ENCODE measurements at regions not wholly inside any gene's neighbourhood (a gene's known extent, or its start where the extent isn't known, plus 50 kb on each side); places are given as distances from the start of the nearest gene placed in this dataset.
"Not testable (repeated sequence)": the region's sequence is repeated elsewhere in the genome, so short reads cannot be mapped to it uniquely, and the experiment has no call there.

- FAIRE-seq: not testable (repeated sequence)
Measured at GRCh38 chr16:33712308-33712707, 252.9 kb downstream of the TP53TG3F start.

DNA sequence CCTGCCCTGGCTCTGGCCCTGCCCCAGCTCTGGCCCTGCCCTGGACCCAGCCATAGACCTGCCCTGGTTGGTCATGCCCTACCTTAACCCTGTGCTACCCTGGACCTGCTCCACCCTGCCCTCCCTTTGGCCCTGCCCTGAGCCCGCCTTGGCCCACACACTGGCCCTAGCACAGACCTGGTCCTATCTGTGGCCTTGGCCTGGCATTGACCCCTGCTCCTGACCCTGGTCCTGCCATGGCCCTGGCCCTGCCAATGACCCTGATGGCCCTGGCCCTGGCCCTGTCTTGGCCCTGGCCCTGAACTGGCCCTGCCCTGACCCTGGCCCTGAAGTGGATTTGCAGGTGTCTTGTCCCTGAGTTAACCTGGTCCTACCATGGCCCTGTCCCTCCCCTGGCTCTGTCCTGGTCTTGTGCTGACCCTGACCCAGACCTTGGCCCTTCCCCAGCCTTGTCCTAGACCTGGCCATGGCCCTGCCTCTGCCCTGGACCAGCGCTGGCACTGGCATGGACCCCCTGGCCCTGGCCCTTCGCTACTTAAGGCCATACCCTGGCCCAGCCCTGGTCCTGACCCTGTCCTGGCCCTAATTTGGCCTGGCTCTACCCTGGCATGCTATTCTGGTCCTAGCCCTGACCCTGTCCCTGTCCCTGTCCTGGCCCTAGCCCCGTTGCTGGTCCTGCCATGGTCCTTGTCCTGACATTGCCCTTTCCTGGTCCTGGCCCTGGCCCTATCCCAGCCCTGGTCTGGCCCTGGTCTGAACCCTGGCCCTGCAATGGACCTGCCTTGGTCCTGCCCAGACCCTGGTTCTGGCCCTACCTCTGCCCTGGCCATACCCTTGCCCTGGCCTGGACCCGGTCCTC, 253.7 kb downstream of the TP53TG3F start:
- not testable (repeated sequence) for FAIRE-seq

GRCh38 chr16:33713710-33714538, 254.5 kb downstream of the TP53TG3F start:
- FAIRE-seq: not testable (repeated sequence)

- not testable (repeated sequence) for FAIRE-seq
Measured at GRCh38 chr16:33731167-33731566, 271.8 kb downstream of the TP53TG3F start.

DNA sequence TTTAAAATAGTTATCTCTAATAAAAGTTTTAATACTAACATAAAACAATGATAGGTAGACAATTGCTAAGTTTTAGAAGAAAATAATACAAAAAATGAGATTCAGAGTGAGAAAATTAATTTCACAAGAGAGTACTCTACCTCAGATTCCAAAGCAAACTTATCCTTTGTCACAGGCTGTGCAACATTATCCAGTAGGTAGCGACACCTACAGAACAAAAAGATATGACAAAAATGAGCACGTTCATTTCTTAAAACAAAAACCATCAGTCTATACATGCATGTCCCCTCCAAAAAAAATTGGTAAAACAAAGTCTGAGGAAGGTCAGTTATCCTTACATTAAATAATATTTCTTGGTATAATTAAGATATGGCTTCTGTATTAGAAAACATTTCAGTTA, 275.2 kb downstream of the TP53TG3F start:
- not testable (repeated sequence) for FAIRE-seq

DNA sequence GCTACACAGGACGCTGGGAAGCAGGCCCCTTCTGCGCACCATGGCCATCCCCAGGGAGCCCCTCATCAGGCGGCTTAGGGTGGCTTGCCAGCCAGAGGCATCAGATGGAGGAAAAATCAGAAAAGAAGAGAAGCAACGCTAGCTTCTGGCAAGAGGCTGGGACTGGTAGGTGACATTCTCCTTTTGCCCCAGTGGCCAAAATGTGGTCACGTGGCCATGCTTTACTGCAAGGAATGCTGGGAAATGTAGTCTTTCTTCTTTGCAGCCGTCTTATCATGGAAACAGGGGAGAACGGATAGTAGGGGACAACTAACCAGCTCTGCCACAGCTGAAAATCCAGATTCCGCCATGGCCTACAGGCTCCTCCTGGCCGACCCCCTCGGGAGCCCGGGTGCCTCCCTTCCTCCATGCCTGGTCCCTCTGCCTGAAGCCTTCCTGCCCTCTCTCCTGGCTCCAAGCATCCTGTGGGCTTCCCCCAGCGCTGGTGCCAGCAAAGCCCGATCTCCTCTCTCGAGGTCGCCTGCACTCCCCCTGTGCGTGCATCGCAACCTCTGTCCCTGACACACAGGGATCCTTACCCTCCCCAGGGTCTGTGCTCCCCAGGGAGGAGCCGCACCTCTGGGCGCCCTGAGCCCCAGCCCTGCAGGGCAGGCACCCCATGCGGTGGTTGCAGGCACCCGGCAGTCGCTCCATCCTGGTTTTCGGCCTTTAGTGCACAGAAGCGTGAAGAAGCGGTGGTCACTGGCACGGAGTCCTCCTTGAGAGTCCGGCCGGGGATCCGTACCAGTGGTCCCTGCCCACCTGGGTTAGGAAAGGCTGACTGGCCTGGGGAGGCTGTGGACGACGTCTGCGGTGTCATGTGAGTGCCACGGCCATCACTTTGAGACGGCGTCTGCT, 307.7 kb downstream of the TP53TG3F start:
- not testable (repeated sequence) for FAIRE-seq

DNA sequence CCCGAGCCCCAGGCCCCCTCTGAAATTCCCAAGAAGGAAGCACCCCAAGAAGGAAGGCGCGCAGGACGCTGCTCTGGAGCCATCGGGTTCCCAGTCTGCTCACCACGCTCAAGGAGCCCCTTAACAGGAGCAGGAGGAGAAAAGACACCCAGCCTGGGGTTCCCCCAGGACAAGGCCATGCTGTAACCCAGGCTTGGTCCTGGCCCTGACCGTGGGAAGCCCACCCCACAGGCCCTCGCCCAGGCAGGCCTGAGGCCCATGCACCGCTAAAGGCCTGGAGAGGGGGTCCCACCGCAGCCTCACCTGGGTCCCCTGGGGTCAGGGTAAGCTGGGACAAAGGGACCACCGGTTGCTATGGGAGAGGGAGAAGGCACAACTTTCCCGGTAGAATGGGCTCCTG, 309.3 kb downstream of the TP53TG3F start:
- FAIRE-seq: not testable (repeated sequence)

DNA sequence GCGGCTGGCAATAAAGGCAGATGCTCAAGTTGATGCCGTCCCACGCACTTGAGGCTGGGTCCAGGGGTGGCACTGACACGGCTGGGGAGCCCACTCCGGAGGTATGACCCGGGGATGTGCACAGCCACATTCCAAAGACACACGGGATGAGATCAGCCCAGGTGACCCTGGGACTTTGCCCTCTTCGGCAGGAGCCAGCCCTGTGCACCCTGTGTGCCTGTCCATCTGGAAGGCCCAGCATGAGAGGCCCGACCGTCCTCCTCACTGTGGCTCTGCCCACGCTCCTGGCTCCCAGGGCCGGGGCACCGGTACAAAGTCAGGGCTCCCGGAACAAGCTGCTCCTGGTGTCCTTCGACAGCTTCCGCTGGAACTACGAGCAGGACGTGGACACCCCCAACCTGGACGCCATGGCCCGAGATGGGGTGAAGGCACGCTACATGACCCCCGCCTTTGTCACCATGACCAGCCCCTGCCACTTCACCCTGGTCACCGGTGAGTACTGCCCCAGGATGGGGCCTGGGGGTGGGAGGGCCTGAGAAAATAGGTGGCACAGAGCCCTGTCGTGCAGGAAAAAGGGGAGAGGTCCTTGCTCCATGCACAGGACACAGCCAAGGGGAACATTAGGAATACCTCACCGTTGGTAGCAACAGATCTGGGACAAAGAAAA, 309.9 kb downstream of the TP53TG3F start:
- not testable (repeated sequence) for FAIRE-seq

GRCh38 chr16:33770478-33770877, 311.1 kb downstream of the TP53TG3F start:
- FAIRE-seq: not testable (repeated sequence)

DNA sequence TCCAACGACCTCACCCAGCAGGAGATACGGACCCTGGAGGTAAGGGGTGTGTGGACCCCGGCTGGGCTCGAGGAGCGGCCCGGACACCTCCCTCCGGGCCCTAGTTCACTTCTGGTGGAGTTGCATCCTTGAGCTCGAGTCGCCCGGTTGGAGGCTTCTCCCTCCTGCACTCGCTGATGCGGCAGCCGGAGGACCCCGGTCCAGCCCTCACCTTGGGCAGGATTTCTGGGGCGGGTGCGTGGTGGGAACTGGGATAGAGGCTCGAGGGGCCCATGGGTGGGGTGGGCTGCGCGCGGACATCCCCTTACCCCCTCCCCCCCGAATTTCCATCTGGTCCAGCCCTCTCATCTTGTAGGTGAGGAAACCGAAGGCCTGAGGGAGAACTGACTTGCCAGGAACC, 311.8 kb downstream of the TP53TG3F start:
- not testable (repeated sequence) for FAIRE-seq

DNA sequence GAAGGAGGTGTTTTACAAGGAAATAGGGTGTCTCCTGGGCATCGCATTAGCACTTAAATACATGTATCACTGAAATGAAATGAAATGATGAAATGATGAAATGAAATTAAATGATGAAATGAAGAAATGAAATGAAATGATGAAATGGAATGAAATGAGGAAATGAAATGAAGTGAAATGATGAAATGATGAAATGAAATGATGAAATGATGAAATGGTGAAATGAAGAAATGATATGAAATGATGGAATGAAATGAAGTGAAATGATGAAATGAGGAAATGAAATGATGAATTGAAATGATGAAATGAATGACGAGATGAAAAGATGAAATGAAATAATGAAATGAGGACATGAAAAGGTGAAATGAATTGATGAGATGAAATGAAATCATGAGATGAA, 314.6 kb downstream of the TP53TG3F start:
- not testable (repeated sequence) for FAIRE-seq

DNA sequence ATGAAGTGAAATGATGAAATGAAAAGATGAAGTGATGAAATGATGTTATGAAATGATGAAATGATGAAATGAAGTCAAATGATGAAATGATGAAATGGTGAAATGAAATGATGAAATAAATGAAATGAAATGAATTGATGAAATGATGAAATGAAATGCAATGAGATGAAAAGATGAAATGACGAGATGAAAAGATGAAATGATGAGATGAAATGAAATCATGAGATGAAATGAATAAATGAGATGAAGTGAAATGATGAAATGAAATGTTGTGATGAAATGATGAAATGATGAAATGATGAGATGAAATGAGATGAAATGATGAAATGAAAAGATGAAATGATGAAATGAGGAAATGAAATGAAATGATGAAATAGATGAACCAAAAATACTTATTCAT, 315.3 kb downstream of the TP53TG3F start:
- not testable (repeated sequence) for FAIRE-seq

- FAIRE-seq: not testable (repeated sequence)
Measured at GRCh38 chr16:33816328-33816944, 357.0 kb downstream of the TP53TG3F start.

DNA sequence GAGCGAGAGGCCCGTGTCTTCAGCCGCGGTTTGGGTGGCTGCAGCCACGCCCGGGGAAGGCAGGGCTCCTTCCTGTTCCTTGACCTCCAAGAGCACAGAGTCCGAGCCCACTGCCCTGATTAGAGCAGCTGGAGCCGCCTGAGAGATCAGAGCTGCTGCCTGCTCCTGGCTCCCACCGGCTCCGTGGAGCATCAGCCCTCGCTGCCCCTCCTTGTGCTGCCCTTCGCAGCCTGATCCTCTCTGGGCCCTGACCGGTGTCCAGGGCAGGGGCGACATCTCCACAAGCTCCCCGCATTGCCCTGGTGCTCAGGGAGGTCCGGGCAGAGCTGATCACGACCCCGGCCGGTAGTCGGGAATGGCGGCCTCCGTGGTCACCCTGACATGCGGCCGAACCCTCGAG, 365.3 kb downstream of the TP53TG3F start:
- FAIRE-seq: not testable (repeated sequence)

DNA sequence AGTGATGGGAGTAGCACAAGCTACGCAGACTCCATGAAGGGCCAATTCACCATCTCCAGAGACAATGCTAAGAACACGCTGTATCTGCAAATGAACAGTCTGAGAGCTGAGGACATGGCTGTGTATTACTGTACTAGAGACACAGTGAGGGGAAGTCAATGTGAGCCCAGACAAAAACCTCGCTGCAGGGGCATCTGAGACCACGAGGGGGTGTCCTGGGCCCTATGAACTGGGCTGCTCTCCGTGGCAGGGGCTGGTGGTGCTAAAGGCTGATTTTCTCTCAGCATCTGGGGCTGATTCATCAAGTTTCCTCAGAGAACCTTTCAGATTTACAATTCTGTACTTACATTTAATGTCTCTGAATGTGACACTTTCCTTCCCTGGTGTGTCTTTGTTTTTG, 368.1 kb downstream of the TP53TG3F start:
- not testable (repeated sequence) for FAIRE-seq

DNA sequence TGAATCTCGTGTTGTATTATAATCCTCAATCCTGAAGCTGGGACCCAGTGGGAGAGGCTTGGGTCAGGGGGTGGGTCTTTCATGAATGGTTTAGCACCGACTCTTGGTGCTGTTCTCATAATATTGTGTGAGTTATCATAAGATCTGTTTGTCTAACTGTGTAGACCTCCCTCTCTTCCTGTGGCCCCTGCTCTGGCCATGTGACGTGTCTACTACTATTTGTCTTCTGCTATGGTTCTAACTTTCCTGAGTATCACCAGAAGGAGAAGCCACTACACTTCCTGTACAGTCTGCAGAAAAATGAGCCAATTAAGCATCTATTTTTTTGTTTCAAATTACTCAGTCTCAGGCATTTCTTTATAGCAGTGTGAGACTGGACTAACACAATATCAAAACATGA, 379.7 kb downstream of the TP53TG3F start:
- not testable (repeated sequence) for FAIRE-seq

- FAIRE-seq: not testable (repeated sequence)
Measured at GRCh38 chr16:33844533-33844932, 385.1 kb downstream of the TP53TG3F start.
